ENCODE measurements at regions not wholly inside any gene's neighbourhood (a gene's known extent, or its start where the extent isn't known, plus 50 kb on each side); places are given as distances from the start of the nearest gene placed in this dataset.

- Histone ChIP-seq H3K18ac (ENCODE audit: low read depth, low read length) (no peak overlapping the region), H3K27me3 (ENCODE audit: control insufficient read depth, insufficient read depth, low read length) (peaks cover 8% of the 10 kb centered on the region), H3K23ac (ENCODE audit: low read depth, low read length) (no peak overlapping the region), H4K8ac (ENCODE audit: low read depth in 2 of 2, low read length in 2 of 2) (no peak overlapping the region), H3K4me1 (ENCODE audit: control insufficient read depth, insufficient read depth, low read length) (peaks cover 5% of the 10 kb centered on the region), H3K27ac (ENCODE audit: insufficient read depth, low read length) (no peak overlapping the region), H3K9me3 (ENCODE audit: control insufficient read depth, insufficient read depth, low read length) (no peaks in the 10 kb centered on the region), H4K5ac (ENCODE audit: low read depth, low read length) (no peak overlapping the region), H3K9me1 (ENCODE audit: insufficient read depth, low read length) (peaks cover 14% of the 10 kb centered on the region; the same call in 1 of the 2 replicates), H4K91ac (ENCODE audit: insufficient read depth, low read depth, low read length) (no peak overlapping the region), H3K9ac (ENCODE audit: low read depth, low read length) (no peak overlapping the region), H3K4me3 (ENCODE audit: insufficient read depth, low read depth, low read length) (no peak overlapping the region), H3K4me2 (ENCODE audit: low read depth, low read length) (no peak overlapping the region), H3K56ac (ENCODE audit: extremely low read depth, insufficient read depth, low read length) (no peak overlapping the region), H3K79me1 (ENCODE audit: low read depth in 1 of 2, low read length in 2 of 2) (peaks cover 0 to 5% of the 10 kb centered on the region in 2 experiments; a peak in 2 of 4 replicates), H2AK9ac (replicated peaks; ENCODE audit: low read depth, low read length, poor library complexity) (no peak overlapping the region), H2AK5ac (ENCODE audit: low read depth, low read length) (peak overlapping the region; percentile 43; the same call in 1 of the 2 replicates), H3K36me3 (ENCODE audit: control insufficient read depth, insufficient read depth, low read length) (no peaks in the 10 kb centered on the region), H2AFZ (replicated peaks; ENCODE audit: low read length, poor library complexity) (peak overlapping the region; percentile 32), H2BK20ac (ENCODE audit: low read depth, low read length) (no peak overlapping the region), H3K14ac (replicated peaks; ENCODE audit: low read depth, low read length) (no peak overlapping the region), H2BK120ac (ENCODE audit: low read depth, low read length) (no peak overlapping the region), H4K20me1 (ENCODE audit: insufficient read depth, low read length) (no peaks in the 10 kb centered on the region), H2BK5ac (ENCODE audit: low read depth, low read length, poor library complexity, severe bottlenecking) (no peak overlapping the region), H3K4ac (ENCODE audit: low read depth, low read length) (no peak overlapping the region), H2BK15ac (ENCODE audit: low read depth, low read length) (no peak overlapping the region)
- ATAC-seq (ENCODE audit: low read depth) (no peak), DNase-seq (no peak)
- in situ Hi-C loops (cut with MboI; ENCODE audit: low sequenced_read_pairs) (no loop called here), dilution Hi-C loops (cut with HindIII; ENCODE audit: low sequenced_read_pairs, unreplicated experiment) (no loop called here), intact Hi-C loops (cut with micrococcal nuclease) (no loop called here)
- BruUV-seq (replicated peaks), result no TSS peak
- TF ChIP-seq MXI1 (IDR thresholded peaks at IDR 0.05; ENCODE audit: borderline replicate concordance, low read depth, low read length) (no peak), FOS (IDR thresholded peaks at IDR 0.05; ENCODE audit: low read depth, low read length) (no peak), CHD1 (IDR thresholded peaks at IDR 0.05; ENCODE audit: low read depth, low read length) (no peak), MAZ (IDR thresholded peaks at IDR 0.05; ENCODE audit: borderline replicate concordance, low read depth, low read length) (no peak), RFX5 (IDR thresholded peaks at IDR 0.05; ENCODE audit: low read depth, low read length) (no peak), BHLHE40 (IDR thresholded peaks at IDR 0.05; ENCODE audit: low read depth, low read length) (no peak), RAD21 (IDR thresholded peaks at IDR 0.05; ENCODE audit: low read length) (no peak), RCOR1 (IDR thresholded peaks at IDR 0.05; ENCODE audit: insufficient replicate concordance, low read length) (no peak), POLR2A (IDR thresholded peaks at IDR 0.05; ENCODE audit: low read depth, low read length) (no peak), SMC3 (IDR thresholded peaks at IDR 0.05; ENCODE audit: low read depth, low read length) (no peak)
- TF ChIP-seq, protein P1, sequence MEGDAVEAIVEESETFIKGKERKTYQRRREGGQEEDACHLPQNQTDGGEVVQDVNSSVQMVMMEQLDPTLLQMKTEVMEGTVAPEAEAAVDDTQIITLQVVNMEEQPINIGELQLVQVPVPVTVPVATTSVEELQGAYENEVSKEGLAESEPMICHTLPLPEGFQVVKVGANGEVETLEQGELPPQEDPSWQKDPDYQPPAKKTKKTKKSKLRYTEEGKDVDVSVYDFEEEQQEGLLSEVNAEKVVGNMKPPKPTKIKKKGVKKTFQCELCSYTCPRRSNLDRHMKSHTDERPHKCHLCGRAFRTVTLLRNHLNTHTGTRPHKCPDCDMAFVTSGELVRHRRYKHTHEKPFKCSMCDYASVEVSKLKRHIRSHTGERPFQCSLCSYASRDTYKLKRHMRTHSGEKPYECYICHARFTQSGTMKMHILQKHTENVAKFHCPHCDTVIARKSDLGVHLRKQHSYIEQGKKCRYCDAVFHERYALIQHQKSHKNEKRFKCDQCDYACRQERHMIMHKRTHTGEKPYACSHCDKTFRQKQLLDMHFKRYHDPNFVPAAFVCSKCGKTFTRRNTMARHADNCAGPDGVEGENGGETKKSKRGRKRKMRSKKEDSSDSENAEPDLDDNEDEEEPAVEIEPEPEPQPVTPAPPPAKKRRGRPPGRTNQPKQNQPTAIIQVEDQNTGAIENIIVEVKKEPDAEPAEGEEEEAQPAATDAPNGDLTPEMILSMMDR (conservative IDR thresholded peaks at IDR 0.05; ENCODE audit: low read depth, low read length), result no peak
- TF ChIP-seq, protein P2, sequence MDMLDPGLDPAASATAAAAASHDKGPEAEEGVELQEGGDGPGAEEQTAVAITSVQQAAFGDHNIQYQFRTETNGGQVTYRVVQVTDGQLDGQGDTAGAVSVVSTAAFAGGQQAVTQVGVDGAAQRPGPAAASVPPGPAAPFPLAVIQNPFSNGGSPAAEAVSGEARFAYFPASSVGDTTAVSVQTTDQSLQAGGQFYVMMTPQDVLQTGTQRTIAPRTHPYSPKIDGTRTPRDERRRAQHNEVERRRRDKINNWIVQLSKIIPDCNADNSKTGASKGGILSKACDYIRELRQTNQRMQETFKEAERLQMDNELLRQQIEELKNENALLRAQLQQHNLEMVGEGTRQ (IDR thresholded peaks at IDR 0.05; ENCODE audit: low read depth, low read length), result no peak
- POLR2A ChIA-PET (ENCODE audit: unreplicated experiment), result no interaction called here
- WGBS, 2 experiments (ENCODE audit: extremely low coverage in 2 of 2, insufficient read length in 1 of 2), result no CpG with 5 or more reads among the region's 2 CpGs
- CTCF ChIA-PET, result no interaction called here
Observed at GRCh38 chr2:64844087-64844486, 145.1 kb upstream of the SLC1A4 start.

All from IMR-90 (cell line).